ENCODE measurements at regions not wholly inside any gene's neighbourhood (a gene's known extent, or its start where the extent isn't known, plus 50 kb on each side); places are given as distances from the start of the nearest gene placed in this dataset.
A peak's percentile ranks its signal among the peaks of the same experiment; 100 is the strongest.
"Not testable (repeated sequence)": the region's sequence is repeated elsewhere in the genome, so short reads cannot be mapped to it uniquely, and the experiment has no call there.

DNA sequence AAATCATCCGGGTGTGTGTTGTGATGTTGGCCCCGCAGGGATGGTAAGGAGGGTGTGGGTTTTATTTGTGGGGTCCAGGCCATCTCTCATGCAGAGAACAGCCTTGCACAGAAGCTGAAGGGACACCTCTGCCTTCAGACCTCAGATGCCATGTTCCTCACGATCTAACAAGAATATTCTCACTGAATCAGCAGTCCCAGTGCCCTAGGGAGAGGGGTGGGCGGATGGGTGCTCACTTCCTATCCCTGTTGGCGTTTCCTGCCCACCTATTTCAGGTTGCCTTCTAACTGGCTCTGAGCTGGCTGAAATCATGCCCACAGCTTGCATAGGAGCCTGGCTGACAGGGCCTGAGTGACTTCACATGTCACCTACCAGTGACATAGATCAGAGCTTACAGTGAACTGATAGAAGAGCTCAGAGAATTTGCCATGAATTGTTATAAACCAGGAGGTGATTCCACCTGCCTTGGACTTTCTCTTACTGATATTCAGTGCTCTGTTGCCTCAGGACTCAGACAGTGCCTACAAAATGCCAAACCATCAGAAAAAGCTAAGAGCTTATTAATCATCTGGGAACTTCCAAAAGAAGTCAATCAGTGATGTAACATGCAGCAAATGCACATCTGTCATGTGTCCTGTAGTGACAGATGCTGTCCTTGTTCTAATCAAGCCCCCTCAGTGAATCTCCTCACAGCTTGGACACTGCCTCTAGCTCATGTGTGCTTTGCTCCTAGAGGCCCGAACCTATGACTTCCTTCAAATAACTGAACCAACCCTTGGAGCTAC is 186.8 kb upstream of the ADRA1D start:
- TF ChIP-seq, protein P1, sequence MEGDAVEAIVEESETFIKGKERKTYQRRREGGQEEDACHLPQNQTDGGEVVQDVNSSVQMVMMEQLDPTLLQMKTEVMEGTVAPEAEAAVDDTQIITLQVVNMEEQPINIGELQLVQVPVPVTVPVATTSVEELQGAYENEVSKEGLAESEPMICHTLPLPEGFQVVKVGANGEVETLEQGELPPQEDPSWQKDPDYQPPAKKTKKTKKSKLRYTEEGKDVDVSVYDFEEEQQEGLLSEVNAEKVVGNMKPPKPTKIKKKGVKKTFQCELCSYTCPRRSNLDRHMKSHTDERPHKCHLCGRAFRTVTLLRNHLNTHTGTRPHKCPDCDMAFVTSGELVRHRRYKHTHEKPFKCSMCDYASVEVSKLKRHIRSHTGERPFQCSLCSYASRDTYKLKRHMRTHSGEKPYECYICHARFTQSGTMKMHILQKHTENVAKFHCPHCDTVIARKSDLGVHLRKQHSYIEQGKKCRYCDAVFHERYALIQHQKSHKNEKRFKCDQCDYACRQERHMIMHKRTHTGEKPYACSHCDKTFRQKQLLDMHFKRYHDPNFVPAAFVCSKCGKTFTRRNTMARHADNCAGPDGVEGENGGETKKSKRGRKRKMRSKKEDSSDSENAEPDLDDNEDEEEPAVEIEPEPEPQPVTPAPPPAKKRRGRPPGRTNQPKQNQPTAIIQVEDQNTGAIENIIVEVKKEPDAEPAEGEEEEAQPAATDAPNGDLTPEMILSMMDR (conservative IDR thresholded peaks at IDR 0.05; ENCODE audit: control insufficient read depth, insufficient read depth, low read depth, low read length): no peak
- H3K4me3 ChIP-seq (ENCODE audit: control insufficient read depth, low read depth, low read length): no peak overlapping the region
- DNase-seq (ENCODE audit: low read depth): no peak

DNA sequence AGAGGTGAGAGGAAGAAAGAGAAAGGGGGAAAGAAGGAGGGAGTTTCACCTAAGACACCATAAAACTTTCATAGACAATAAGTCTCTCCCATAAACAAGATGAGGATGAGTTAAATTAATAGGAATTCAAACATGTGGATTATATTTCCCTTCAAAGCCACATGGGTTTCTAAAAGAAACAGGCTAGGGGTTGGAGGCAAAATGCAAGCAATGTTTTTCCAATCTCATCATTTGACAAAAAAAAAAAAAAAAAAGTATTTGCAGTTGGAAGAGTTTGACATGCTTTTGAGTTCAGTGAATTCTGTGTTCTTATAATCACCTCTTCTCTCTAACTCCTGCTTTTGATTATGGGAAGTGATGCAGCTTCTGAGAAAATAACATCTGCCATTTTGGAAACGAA is 186.1 kb upstream of the ADRA1D start:
- TF ChIP-seq, protein P1 (conservative IDR thresholded peaks at IDR 0.05; ENCODE audit: control insufficient read depth, insufficient read depth, low read depth, low read length): no peak
- H3K4me3 ChIP-seq (ENCODE audit: control insufficient read depth, low read depth, low read length): no peak overlapping the region
- peak; percentile 85 for DNase-seq (ENCODE audit: low read depth)

DNA sequence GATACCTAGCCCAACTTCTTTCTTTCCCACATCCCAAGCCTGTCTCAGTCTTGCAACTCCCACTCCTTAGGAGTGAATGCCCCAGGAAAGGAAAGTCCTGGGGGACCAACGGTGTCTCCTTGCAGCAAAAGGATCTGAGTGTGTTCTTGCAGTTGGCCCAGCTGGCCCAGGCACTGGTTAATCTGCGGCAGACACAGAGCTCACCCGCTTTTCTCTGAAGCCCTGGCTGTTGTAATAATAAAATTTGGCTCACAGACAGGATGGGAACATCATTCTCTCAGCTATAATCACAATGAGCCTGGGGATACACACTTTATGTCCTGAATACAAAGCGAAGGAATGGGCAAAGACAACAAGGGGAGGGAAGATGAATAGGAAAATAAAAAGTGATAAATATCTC is 185.6 kb upstream of the ADRA1D start:
- TF ChIP-seq, protein P1 (conservative IDR thresholded peaks at IDR 0.05; ENCODE audit: control insufficient read depth, insufficient read depth, low read depth, low read length): no peak
- H3K4me3 ChIP-seq (ENCODE audit: control insufficient read depth, low read depth, low read length): no peak overlapping the region
- DNase-seq (ENCODE audit: low read depth): peak; percentile 66

DNA sequence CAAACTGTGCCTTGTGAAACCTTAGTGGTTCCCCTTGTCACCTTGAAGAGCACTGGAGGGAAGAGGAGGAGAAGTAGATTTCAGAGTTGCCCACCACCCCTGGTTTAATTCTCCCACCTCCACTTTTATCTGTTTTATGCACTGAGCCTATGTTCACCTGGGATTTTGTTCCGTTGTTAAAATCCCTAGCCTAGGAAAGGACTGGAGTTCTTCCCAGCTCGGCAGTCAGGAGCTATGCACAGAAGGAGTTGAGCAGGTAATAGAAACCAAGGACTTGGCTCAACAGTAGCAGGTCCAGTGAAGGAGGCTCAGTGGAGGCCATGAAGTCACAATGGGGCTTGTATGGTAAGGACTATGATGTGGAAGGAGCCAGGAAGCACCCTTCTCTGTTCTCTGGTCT is 182.4 kb upstream of the ADRA1D start:
- DNase-seq (ENCODE audit: low read depth): no peak
- H3K4me3 ChIP-seq (ENCODE audit: control insufficient read depth, low read depth, low read length): no peak overlapping the region
- TF ChIP-seq, protein P1 (conservative IDR thresholded peaks at IDR 0.05; ENCODE audit: control insufficient read depth, insufficient read depth, low read depth, low read length): no peak

DNA sequence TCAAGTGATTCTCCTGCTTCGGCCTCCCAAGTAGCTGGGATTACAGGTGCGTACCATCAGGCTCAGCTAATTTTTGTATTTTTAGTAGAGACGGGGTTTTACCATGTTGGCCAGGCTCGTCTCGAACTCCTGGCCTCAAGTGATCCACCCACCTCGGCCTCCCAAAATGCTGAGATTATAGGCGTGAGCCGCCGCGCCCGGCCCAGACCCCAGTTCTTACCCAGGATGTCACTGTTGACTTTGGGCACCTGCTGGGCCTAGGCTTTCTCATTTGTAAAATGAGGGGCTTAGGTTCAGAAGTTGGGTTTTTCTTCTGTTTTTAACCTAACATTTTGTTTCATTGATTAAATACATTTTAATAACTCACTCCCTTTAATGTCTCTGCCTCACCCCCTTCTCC is 181.7 kb upstream of the ADRA1D start:
- H3K4me3 ChIP-seq (ENCODE audit: control insufficient read depth, low read depth, low read length); DNase-seq (ENCODE audit: low read depth): not testable (repeated sequence)

DNA sequence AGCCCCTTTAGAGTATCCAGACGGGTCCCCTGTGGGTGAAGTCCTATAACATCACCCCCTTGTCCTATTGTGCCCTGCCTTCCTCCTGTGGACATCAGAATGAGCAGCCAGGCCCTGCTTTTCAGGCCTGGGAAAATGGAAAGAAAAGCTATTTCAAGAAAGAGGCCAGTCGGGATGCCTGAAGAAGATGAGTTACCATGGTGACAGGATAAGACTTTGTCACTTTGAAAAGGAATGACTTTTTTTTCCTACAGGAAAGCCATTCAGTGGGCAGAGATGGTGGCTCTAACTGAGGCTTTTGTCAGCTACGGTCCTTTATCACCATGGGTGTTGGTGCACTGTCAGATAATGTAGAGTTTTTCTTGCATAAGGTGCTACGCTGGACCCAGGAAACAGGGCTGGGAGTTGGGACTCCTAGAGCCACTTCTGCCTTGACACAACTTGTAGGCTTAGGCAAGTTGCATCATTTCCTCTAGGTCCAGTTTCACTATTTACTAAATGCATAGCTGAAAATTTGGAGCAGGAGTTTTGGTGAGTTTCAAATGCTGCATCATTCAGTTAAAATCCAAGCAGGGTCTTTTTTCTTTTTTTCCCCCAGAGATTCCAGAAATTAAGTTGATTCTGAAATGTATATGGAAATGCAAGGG is 179.0 kb upstream of the ADRA1D start:
- DNase-seq (ENCODE audit: low read depth): no peak
- no peak overlapping the region for H3K4me3 ChIP-seq (ENCODE audit: control insufficient read depth, low read depth, low read length)
- TF ChIP-seq, protein P1 (conservative IDR thresholded peaks at IDR 0.05; ENCODE audit: control insufficient read depth, insufficient read depth, low read depth, low read length): no peak

DNA sequence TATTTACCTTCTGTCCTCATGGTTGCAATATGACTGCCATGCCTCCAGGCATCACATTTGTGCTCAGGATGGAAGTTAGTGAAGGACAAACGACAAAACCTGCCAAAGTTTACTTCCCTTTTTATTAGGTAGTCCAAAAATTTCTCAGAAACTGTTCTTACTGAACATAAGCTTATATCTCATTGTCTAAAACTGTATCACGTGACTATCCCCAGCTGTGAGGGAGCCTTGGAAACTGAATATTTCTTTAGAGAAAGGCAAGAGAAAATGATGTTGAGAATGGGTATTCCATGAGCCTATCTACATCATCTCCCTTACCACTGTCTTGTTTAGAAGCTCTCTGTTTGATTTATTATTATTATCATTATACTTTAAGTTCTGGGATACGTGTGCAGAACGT is 169.1 kb upstream of the ADRA1D start:
- H3K4me3 ChIP-seq (ENCODE audit: control insufficient read depth, low read depth, low read length): no peak overlapping the region
- TF ChIP-seq, protein P1 (conservative IDR thresholded peaks at IDR 0.05; ENCODE audit: control insufficient read depth, insufficient read depth, low read depth, low read length): no peak
- no peak for DNase-seq (ENCODE audit: low read depth)
